Dermis microvascular lymphatic vessel endothelial cell (primary cell): ENCODE measurements at regions not wholly inside any gene's neighbourhood (a gene's known extent, or its start where the extent isn't known, plus 50 kb on each side); places are given as distances from the start of the nearest gene placed in this dataset.

ENCODE experiments used
- DNase-seq, 2 donors: peaks; one replicate each; pipeline versions ENCODE4 v3.0.0 to v3.0.0-alpha.2; 2010; ENCODE audit warnings: low read depth in 2 of 2

- DNase-seq = no peak
Observed at GRCh38 chr13:85665286-85665685, 133.9 kb downstream of the SLITRK6 start.

GRCh38 chr13:85663856-85664255, 135.4 kb downstream of the SLITRK6 start:
- DNase-seq = no peak

GRCh38 chr13:85662186-85662585, 137.0 kb downstream of the SLITRK6 start:
- no peak for DNase-seq

GRCh38 chr13:85661675-85662074, 137.5 kb downstream of the SLITRK6 start:
- no peak for DNase-seq

GRCh38 chr13:85659493-85659892, 139.7 kb downstream of the SLITRK6 start:
- DNase-seq = no peak

- no peak for DNase-seq
Observed at GRCh38 chr13:85657942-85658341, 141.3 kb downstream of the SLITRK6 start.

- DNase-seq = no peak
Observed at GRCh38 chr13:85655040-85655439, 144.2 kb downstream of the SLITRK6 start.

GRCh38 chr13:85654227-85654626, 145.0 kb downstream of the SLITRK6 start:
- DNase-seq = no peak

GRCh38 chr13:85653681-85654080, 145.5 kb downstream of the SLITRK6 start:
- DNase-seq = no peak

- no peak for DNase-seq
Observed at GRCh38 chr13:85652491-85652890, 146.7 kb downstream of the SLITRK6 start.

- DNase-seq = no peak
Observed at GRCh38 chr13:85651440-85651839, 147.8 kb downstream of the SLITRK6 start.

- DNase-seq = no peak
Observed at GRCh38 chr13:85650613-85651012, 148.6 kb downstream of the SLITRK6 start.

GRCh38 chr13:85640727-85641126, 158.5 kb downstream of the SLITRK6 start:
- no peak for DNase-seq

- no peak for DNase-seq
Observed at GRCh38 chr13:85638815-85639393, 160.3 kb downstream of the SLITRK6 start.

- DNase-seq = no peak
Observed at GRCh38 chr13:85638265-85638664, 161.0 kb downstream of the SLITRK6 start.

- DNase-seq = no peak
Observed at GRCh38 chr13:85632526-85633195, 166.6 kb downstream of the SLITRK6 start.

GRCh38 chr13:85631801-85632200, 167.4 kb downstream of the SLITRK6 start:
- DNase-seq = no peak

GRCh38 chr13:85626603-85627002, 172.6 kb downstream of the SLITRK6 start:
- no peak for DNase-seq

GRCh38 chr13:85619321-85619720, 179.9 kb downstream of the SLITRK6 start:
- DNase-seq = no peak

- no peak for DNase-seq
Observed at GRCh38 chr13:85618521-85618920, 180.7 kb downstream of the SLITRK6 start.

GRCh38 chr13:85616275-85616674, 182.9 kb downstream of the SLITRK6 start:
- no peak for DNase-seq

GRCh38 chr13:85615031-85615430, 184.2 kb downstream of the SLITRK6 start:
- no peak for DNase-seq

GRCh38 chr13:85610024-85610423, 189.2 kb downstream of the SLITRK6 start:
- DNase-seq = no peak
